ENCODE measurements at regions not wholly inside any gene's neighbourhood (a gene's known extent, or its start where the extent isn't known, plus 50 kb on each side); places are given as distances from the start of the nearest gene placed in this dataset.

GRCh38 chr3:16033889-16034687 lies 140.4 kb upstream of the GALNT15 start:
- TF ChIP-seq CTCF (IDR thresholded peaks at IDR 0.05) (no peak), POLR2A (IDR thresholded peaks at IDR 0.05) (no peak)
